ENCODE measurements at regions not wholly inside any gene's neighbourhood (a gene's known extent, or its start where the extent isn't known, plus 50 kb on each side); places are given as distances from the start of the nearest gene placed in this dataset.

DNA sequence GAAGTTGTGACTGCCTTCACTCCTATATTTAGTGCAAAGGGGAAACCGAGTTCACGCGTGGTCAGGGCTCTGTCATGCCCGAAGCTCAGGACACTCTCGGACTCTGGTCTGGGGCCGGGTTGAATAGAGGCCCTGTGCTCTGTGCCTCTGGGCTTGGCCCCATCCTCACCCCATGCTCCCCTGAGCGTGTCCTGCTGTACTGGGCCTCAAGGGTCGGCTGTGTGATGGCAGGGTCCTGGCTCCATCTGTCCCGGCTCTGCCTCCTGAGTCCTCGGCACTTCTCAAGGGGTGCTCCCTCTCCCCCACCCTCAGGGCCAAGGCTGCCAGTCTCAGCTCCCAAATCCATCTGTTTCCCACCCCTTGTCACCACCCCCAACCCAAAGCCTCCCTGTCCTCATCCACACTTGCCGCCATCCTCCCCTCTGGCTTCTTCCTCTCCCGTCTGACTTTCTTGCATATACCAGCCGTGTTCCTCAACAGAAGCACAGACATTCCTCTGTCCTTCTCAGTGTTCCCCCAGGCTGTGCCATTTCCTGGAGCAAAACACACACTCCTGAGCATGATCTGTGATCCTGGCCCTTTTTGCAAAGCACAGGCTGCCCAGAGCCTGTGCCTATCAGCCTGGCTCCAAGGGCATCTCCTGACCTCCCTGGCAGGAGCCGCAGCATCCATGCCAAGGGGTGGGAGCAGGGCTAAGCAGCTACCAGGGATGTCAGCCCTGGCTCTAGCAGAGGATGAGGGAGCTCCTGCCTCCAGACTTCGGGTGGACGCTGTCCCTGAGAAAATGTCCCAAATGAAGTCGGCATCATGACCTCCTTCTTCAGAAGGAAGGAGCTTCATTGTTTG, 64.2 kb upstream of the OTOS start:
- TF ChIP-seq, protein P1, sequence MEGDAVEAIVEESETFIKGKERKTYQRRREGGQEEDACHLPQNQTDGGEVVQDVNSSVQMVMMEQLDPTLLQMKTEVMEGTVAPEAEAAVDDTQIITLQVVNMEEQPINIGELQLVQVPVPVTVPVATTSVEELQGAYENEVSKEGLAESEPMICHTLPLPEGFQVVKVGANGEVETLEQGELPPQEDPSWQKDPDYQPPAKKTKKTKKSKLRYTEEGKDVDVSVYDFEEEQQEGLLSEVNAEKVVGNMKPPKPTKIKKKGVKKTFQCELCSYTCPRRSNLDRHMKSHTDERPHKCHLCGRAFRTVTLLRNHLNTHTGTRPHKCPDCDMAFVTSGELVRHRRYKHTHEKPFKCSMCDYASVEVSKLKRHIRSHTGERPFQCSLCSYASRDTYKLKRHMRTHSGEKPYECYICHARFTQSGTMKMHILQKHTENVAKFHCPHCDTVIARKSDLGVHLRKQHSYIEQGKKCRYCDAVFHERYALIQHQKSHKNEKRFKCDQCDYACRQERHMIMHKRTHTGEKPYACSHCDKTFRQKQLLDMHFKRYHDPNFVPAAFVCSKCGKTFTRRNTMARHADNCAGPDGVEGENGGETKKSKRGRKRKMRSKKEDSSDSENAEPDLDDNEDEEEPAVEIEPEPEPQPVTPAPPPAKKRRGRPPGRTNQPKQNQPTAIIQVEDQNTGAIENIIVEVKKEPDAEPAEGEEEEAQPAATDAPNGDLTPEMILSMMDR (IDR thresholded peaks at IDR 0.05), result no peak
- TF ChIP-seq POLR2A (IDR thresholded peaks at IDR 0.05), result no peak
